ENCODE measurements at regions not wholly inside any gene's neighbourhood (a gene's known extent, or its start where the extent isn't known, plus 50 kb on each side); places are given as distances from the start of the nearest gene placed in this dataset.

DNA sequence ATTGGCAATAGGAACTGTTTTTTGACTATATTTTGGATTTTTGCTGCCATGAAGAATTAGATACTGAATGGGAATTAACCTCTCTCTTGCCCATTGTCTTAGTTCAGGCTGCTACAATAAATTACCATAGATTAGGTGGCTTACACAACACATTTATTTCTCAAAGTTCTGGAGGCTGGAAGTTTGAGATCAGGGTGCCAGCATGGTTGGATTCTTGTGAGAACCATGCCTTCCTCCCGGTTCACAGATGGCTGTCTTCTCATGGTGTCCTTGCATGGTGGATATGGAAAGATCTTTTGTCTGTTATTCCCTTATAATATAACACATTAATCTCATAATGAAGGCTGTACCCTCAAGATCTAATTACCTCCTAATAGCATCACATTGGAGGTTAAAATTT is 836.4 kb downstream of the SLC4A3 start:
- no peak for DNase-seq (ENCODE audit: low read depth in 1 of 2, low spot score in 1 of 2)
- no peaks in the 10 kb centered on the region for H3K9me3 ChIP-seq (ENCODE audit: low read depth)

GRCh38 chr2:220465700-220466099 is 838.3 kb downstream of the SLC4A3 start:
- no peak for TF ChIP-seq CTCF (IDR thresholded peaks at IDR 0.05; ENCODE audit: low read depth, low read length)
- peak in 1 of 2 donors; percentile 47 for DNase-seq (ENCODE audit: low read depth in 1 of 2, low spot score in 1 of 2)
- Histone ChIP-seq H3K9me3 (ENCODE audit: low read depth) (no peaks in the 10 kb centered on the region), H3K27me3 (no peaks in the 10 kb centered on the region), H3K27ac (no peak overlapping the region), H3K4me1 (ENCODE audit: low read depth) (no peaks in the 10 kb centered on the region), H3K4me3 (no peak overlapping the region), H3K36me3 (no peaks in the 10 kb centered on the region)

More for the DNA sequence above, 836.4 kb downstream of the SLC4A3 start:
- no peaks in the 10 kb centered on the region for H3K36me3 ChIP-seq
- no peak for TF ChIP-seq CTCF (IDR thresholded peaks at IDR 0.05; ENCODE audit: low read depth, low read length)
- H3K4me1 ChIP-seq (ENCODE audit: low read depth), result no peaks in the 10 kb centered on the region
- no peaks in the 10 kb centered on the region for H3K27me3 ChIP-seq
- no peak overlapping the region for H3K27ac ChIP-seq
- H3K4me3 ChIP-seq, result no peak overlapping the region

- TF ChIP-seq CTCF (IDR thresholded peaks at IDR 0.05; ENCODE audit: low read depth, low read length), result no peak
- no peaks in the 10 kb centered on the region for H3K4me1 ChIP-seq (ENCODE audit: low read depth)
- no peaks in the 10 kb centered on the region for H3K27me3 ChIP-seq
- H3K27ac ChIP-seq, result no peak overlapping the region
- no peaks in the 10 kb centered on the region for H3K9me3 ChIP-seq (ENCODE audit: low read depth)
- no peak overlapping the region for H3K4me3 ChIP-seq
- no peaks in the 10 kb centered on the region for H3K36me3 ChIP-seq
- DNase-seq (ENCODE audit: low read depth in 1 of 2, low spot score in 1 of 2), result peak in 1 of 2 donors; percentile 52
Measured at GRCh38 chr2:220466251-220466691, 838.8 kb downstream of the SLC4A3 start.

DNA sequence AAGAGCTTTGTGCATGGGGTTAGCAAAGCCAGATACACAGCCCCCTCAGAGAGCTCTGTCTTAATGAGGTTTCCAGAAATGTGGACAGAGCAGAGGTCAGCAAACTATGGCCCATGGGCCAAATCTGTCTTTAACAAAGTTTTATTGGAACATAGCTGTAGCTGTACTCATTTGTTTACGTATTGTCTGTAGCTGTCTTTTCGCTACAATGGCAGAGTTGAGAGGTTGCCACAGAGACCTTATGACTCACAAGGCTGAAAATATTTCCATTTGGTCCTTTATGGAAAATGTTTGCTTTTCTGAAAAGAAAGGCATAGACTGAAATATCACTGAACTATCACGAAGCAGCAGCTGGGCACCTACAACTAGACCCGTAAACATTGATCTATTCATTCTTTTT is 841.8 kb downstream of the SLC4A3 start:
- H3K36me3 ChIP-seq, result no peaks in the 10 kb centered on the region
- H3K9me3 ChIP-seq (ENCODE audit: low read depth), result no peaks in the 10 kb centered on the region
- no peak overlapping the region for H3K4me3 ChIP-seq
- H3K27me3 ChIP-seq, result no peaks in the 10 kb centered on the region
- TF ChIP-seq CTCF (IDR thresholded peaks at IDR 0.05; ENCODE audit: low read depth, low read length), result no peak
- no peaks in the 10 kb centered on the region for H3K4me1 ChIP-seq (ENCODE audit: low read depth)
- DNase-seq (ENCODE audit: low read depth in 1 of 2, low spot score in 1 of 2), result peak in 1 of 2 donors; percentile 34
- no peak overlapping the region for H3K27ac ChIP-seq

DNA sequence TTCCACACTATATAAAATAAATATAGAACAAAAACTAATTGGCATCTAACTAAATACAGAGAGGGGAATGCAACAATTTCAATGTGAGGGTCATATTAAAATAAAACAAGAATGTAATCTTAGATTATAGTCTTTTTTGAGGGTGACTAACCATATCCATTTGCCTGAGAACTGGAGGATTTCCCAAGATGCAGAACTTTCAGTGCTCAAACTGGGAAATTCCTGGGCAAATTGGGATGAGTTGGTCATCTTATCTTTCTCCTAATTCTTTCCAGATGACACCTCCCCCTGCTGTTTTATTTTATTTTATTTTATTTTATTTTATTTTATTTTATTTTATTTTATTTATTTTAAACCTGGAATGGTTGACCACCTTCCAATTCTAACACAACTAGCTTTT is 846.2 kb downstream of the SLC4A3 start:
- peak in 1 of 2 donors; percentile 37 for DNase-seq (ENCODE audit: low read depth in 1 of 2, low spot score in 1 of 2)
- TF ChIP-seq CTCF (IDR thresholded peaks at IDR 0.05; ENCODE audit: low read depth, low read length), result no peak

GRCh38 chr2:220476877-220477276 is 849.4 kb downstream of the SLC4A3 start:
- no peaks in the 10 kb centered on the region for H3K4me1 ChIP-seq (ENCODE audit: low read depth)
- TF ChIP-seq CTCF (IDR thresholded peaks at IDR 0.05; ENCODE audit: low read depth, low read length), result no peak
- H3K27me3 ChIP-seq, result no peaks in the 10 kb centered on the region
- no peak overlapping the region for H3K27ac ChIP-seq
- H3K36me3 ChIP-seq, result no peaks in the 10 kb centered on the region
- H3K9me3 ChIP-seq (ENCODE audit: low read depth), result no peaks in the 10 kb centered on the region
- H3K4me3 ChIP-seq, result no peak overlapping the region
- no peak for DNase-seq (ENCODE audit: low read depth in 1 of 2, low spot score in 1 of 2)

More for the DNA sequence above, 846.2 kb downstream of the SLC4A3 start:
- Histone ChIP-seq H3K9me3 (ENCODE audit: low read depth) (no peaks in the 10 kb centered on the region), H3K4me3 (no peak overlapping the region), H3K27me3 (no peaks in the 10 kb centered on the region), H3K27ac (no peak overlapping the region), H3K4me1 (ENCODE audit: low read depth) (no peaks in the 10 kb centered on the region), H3K36me3 (no peaks in the 10 kb centered on the region)

Data from cardiac muscle cell (in vitro differentiated cells and primary cell).